Neural cell (in vitro differentiated cells): ENCODE measurements at regions not wholly inside any gene's neighbourhood (a gene's known extent, or its start where the extent isn't known, plus 50 kb on each side); places are given as distances from the start of the nearest gene placed in this dataset.
"Not testable (repeated sequence)": the region's sequence is repeated elsewhere in the genome, so short reads cannot be mapped to it uniquely, and the experiment has no call there.

ENCODE experiments used
- H2AFZ ChIP-seq: fragments of 200-600, 300-800 bp; sonication (generic), shearing (Covaris generic); 2 replicates; pipeline ENCODE4 v1.6.0; 2014; ENCODE audit warnings: low read depth, mild to moderate bottlenecking, antibody characterized with exemption, low read length, moderate library complexity
- H3F3A ChIP-seq: fragments of 200-600 bp; shearing (Covaris generic); 2 replicates; pipeline ENCODE4 v1.6.1; 2016; ENCODE audit warnings: mild to moderate bottlenecking, moderate library complexity, mixed read lengths, antibody characterized with exemption, low read length; ENCODE audit not compliant: insufficient read depth, poor library complexity, severe bottlenecking
- H3K27ac ChIP-seq: fragments of 200-600, 300-800 bp; sonication (generic), shearing (Covaris generic); 2 replicates; pipeline ENCODE4 v1.5.1; 2014; ENCODE audit warnings: mild to moderate bottlenecking, low read length, moderate library complexity
- H3K27me3 ChIP-seq: fragments of 300-800, 200-600 bp; sonication (generic), shearing (Covaris generic); 2 replicates; pipeline ENCODE4 v1.6.0; 2014; ENCODE audit warnings: mild to moderate bottlenecking, low read depth, low read length, moderate library complexity; ENCODE audit not compliant: insufficient read depth
- H3K36me3 ChIP-seq: fragments of 300-800, 200-600 bp; sonication (generic), shearing (Covaris generic); 2 replicates; pipeline ENCODE4 v1.5.1; 2014; ENCODE audit warnings: mild to moderate bottlenecking, antibody characterized with exemption, low read length, moderate library complexity; ENCODE audit not compliant: insufficient read depth
- H3K4me2 ChIP-seq: fragments of 300-800, 200-600 bp; sonication (generic), shearing (Covaris generic); 2 replicates; pipeline ENCODE4 v1.6.0; 2014; ENCODE audit warnings: mild to moderate bottlenecking, low read length
- H3K4me3 ChIP-seq: fragments of 300-800, 200-600 bp; sonication (generic), shearing (Covaris generic); 2 replicates; pipeline ENCODE4 v1.5.1; 2014; ENCODE audit warnings: mild to moderate bottlenecking, low read length, moderate library complexity
- H3K79me2 ChIP-seq: fragments of 200-600 bp; shearing (Covaris generic); replicated peaks from 2 replicates; pipeline ENCODE4 v1.6.0; 2014; ENCODE audit warnings: mild to moderate bottlenecking, low read length, moderate library complexity; ENCODE audit not compliant: insufficient read depth
- H3K9ac ChIP-seq: fragments of 300-800, 200-600 bp; sonication (generic), shearing (Covaris generic); 2 replicates; pipeline ENCODE4 v1.6.1; 2016; ENCODE audit warnings: mild to moderate bottlenecking, low read length, mixed read lengths
- H3K9me2 ChIP-seq: fragments of 200-600 bp; shearing (Covaris generic); 2 replicates; pipeline ENCODE4 v1.6.1; 2016; ENCODE audit warnings: mild to moderate bottlenecking, low read length, mixed read lengths; ENCODE audit not compliant: insufficient read depth
- H3K9me3 ChIP-seq: fragments of 200-600, 300-800 bp; sonication (generic), shearing (Covaris generic); 2 replicates; pipeline ENCODE4 v1.6.1; 2016; ENCODE audit warnings: mild to moderate bottlenecking, mixed run types, low read length, moderate library complexity, mixed read lengths
- H4K20me1 ChIP-seq: fragments of 200-600 bp; shearing (Covaris generic); 2 replicates; pipeline ENCODE4 v1.6.1; 2016; ENCODE audit warnings: mild to moderate bottlenecking, mixed run types; ENCODE audit not compliant: insufficient read depth
- POLR2AphosphoS5 ChIP-seq: IDR thresholded peaks from 2 replicates; pipeline ENCODE4 v1.6.1; 2012

- H3K27ac ChIP-seq, H2AFZ ChIP-seq, H3K4me2 ChIP-seq, H3K4me3 ChIP-seq, H3K27me3 ChIP-seq, H3K36me3 ChIP-seq, H3K9ac ChIP-seq, H3K79me2 ChIP-seq, H4K20me1 ChIP-seq, H3K9me2 ChIP-seq, H3F3A ChIP-seq, H3K9me3 ChIP-seq: not testable (repeated sequence)
These were observed 64.8 kb downstream of the B4GALT7 start for GRCh38 chr5:177664737-177665136.

DNA sequence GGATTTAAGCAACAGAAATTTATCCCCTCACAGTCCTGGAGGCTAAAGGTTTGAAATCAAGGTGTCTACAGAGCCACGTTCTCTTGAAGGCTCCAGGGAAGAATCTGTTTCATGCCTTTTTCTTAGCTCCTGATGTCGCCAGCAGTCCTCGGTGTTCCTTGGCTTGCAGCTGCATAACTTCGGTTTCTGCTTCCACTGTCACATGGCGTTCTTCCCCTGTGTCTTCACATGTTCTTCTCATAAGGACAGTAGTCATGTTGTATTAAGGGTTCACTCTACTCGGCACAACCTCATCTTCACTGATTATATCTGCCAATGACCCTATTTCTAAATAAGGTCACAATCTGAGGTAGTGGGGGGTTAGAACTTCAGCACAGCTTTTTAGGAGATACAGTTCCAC, 65.2 kb downstream of the B4GALT7 start:
- not testable (repeated sequence) for H3K27ac ChIP-seq, H3F3A ChIP-seq, H3K36me3 ChIP-seq, H3K9ac ChIP-seq, H3K79me2 ChIP-seq, H3K9me2 ChIP-seq, H2AFZ ChIP-seq, H4K20me1 ChIP-seq, H3K4me2 ChIP-seq, H3K9me3 ChIP-seq, H3K27me3 ChIP-seq, H3K4me3 ChIP-seq

GRCh38 chr5:177665960-177666359, 66.0 kb downstream of the B4GALT7 start:
- not testable (repeated sequence) for H4K20me1 ChIP-seq, H3K79me2 ChIP-seq, H2AFZ ChIP-seq, H3K4me3 ChIP-seq, H3K9ac ChIP-seq, H3K4me2 ChIP-seq, H3K27ac ChIP-seq, H3K27me3 ChIP-seq, H3K9me3 ChIP-seq, H3F3A ChIP-seq, H3K9me2 ChIP-seq, H3K36me3 ChIP-seq

- H3K36me3 ChIP-seq, H3K4me2 ChIP-seq, H3K27ac ChIP-seq, H3K79me2 ChIP-seq, H3K27me3 ChIP-seq, H4K20me1 ChIP-seq, H3K9me2 ChIP-seq, H3K9ac ChIP-seq, H2AFZ ChIP-seq, H3K9me3 ChIP-seq, H3F3A ChIP-seq: not testable (repeated sequence)
- peak overlapping the region; percentile 50 for H3K4me3 ChIP-seq
These were observed 71.3 kb downstream of the B4GALT7 start for GRCh38 chr5:177671035-177671754.

DNA sequence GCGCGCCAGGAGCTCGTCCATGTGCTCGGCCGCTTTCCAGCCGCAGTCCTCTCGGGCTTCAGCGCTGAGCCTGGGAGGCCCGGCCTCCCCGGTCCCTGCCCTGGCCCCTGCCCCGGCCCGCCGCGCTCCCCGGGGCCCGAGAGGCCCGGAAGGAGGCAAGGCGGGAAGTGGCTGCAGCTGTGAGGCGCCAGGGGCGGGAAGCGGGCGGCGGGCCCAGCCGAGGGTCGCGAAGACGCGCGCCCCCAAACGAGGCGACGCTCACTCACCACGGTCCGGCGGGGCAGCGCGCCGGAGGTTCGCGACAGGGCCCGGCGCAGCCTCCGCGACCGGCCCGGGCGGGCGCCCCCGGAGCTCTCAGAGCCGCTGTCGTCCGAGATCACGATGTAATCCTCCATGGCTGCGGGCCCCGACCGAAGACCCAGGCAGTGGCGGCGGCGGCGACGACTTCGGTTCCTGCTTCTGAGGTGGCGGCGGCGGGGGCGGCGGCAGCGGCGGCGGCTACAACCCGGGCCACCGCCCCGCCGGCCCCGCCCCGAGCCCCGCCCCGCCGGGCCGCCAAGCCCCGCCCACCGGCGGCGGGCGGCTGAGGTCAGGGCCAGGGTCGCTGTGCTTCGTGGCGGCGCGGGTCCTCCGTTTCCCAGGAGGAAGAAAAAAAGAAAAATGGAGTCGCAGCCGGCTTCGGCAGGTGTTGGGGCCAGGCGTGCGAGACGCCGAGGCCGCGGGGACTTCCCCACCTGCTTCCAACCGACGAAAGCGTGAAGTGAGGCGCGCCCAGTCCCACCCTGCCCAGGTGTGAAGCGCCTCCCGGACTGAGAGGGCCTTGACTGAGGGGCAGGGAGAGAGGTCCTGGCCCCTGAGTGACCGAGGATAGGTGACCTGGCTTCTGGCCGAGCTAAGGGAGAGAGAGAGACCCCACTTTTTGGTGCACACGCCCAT, 72.1 kb downstream of the B4GALT7 start:
- not testable (repeated sequence) for H2AFZ ChIP-seq, H3K79me2 ChIP-seq, H3K4me3 ChIP-seq, H3F3A ChIP-seq, H3K27me3 ChIP-seq, H3K9me3 ChIP-seq, H3K27ac ChIP-seq, H3K36me3 ChIP-seq, H3K9me2 ChIP-seq, H3K4me2 ChIP-seq, H4K20me1 ChIP-seq
- TF ChIP-seq POLR2AphosphoS5: peak; percentile 20
- peak overlapping the region; percentile 36 for H3K9ac ChIP-seq
